HG03520 (cell line): ENCODE measurements at regions not wholly inside any gene's neighbourhood (a gene's known extent, or its start where the extent isn't known, plus 50 kb on each side); places are given as distances from the start of the nearest gene placed in this dataset.

Source experiments
- ATAC-seq: cut with Tn5 transposase; IDR thresholded peaks from one replicate; pipeline ENCODE4 v1.9.1; 2021; ENCODE audit warnings: mild to moderate bottlenecking, moderate library complexity; ENCODE audit not compliant: unreplicated experiment

DNA sequence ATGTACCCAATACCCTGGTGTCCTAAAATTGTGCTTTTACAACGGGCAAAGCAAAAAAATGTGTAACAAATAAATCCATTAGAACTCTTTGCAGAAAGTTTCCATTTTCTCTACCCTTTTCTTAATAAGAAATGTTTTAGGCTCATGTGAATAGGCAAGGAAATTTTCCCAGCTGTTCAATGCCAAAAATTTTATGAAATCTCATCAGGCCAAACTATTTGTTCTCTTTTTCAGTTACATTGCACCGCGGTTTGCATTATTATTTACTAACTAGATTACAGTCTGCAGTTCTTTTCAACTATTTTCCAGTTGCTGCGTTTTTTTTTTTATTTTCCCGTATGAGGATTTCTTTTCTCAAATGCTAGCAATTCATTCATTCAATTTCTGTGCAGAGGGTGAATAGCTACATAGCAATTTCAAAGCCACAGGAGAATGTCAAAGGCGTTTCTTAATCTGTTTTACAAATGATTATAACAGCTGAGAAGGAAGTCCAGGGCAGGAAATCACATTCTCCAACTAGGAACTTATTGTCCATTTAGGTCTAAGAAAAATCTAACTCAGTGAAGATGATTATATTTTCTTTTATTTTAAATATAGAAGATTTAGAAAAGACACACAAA, 367.5 kb upstream of the MMADHC start:
- ATAC-seq, result no peak

DNA sequence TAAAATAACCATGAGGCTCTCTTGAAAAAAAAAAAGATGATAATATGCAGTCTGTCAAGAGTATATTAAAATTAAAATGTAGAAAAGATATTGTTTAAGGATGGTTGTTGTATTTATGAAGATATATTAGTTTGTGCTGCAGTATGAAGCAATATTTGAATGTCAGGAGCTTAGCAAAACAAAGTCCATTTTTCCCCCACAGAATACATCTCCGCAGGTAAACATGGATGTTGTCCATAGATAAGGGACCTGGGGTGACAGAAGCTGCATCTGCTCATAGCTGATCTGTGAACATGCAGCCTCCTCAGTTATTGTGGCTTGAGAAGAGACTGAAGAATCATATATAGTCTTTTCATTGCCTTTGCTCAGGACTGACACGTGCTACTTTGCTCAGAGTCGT, 366.1 kb upstream of the MMADHC start:
- no peak for ATAC-seq

DNA sequence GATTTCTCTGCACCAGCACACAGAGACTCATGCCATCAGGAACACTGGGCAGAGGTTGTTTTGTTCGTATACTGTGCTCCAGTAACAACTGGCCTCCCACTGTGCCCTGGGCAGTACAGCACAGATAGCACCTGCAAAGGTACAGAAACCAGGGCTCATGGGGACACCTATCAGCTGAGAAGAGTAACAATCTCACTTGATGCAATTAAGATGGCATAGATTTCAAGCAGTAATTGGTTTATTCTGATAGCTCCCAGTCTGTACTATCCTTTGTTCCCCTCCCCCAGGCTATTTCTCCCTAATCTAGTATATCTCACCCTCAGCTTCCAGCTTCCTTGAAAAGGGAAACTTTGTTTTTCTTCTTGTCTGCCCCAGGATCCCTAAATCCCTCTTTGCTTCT, 343.9 kb upstream of the MMADHC start:
- ATAC-seq, result no peak

DNA sequence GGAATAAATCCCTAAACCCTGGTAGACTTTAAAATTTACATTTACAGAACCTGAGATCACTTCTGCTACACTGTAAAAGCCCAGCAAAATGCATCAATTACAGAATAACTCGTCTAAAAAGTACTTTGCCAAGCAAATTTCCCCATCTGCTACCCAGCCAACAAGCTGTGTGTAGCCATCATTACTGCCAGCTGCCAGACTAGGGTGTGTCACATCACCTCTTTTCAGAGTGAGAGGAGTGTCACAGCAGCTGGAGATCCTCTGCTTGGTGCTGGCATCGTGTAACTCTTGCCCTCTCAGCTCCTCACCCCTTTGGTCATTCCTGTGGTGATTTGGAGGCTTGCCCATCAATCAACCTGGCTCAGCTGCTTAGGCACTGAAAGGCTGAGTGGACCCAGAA, 340.4 kb upstream of the MMADHC start:
- no peak for ATAC-seq

DNA sequence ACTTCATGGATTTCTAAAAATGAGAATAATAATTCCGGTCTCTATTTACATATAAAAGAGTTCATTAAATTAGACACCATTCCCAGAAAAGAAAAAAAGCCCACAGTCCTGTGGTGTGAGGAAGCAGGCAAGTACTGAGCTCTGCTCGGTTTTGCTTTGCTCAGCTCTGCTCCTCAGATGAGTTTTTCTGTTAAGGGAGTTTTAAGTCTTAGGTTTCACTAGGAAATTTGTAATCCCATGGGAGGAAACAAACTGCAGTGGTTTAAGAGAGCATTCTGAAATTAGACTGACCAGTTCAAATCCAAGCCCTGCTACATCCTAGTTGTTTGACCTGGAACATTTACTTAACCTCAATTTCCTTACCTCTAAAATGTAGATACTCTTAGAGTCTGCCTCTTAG, 338.6 kb upstream of the MMADHC start:
- no peak for ATAC-seq

DNA sequence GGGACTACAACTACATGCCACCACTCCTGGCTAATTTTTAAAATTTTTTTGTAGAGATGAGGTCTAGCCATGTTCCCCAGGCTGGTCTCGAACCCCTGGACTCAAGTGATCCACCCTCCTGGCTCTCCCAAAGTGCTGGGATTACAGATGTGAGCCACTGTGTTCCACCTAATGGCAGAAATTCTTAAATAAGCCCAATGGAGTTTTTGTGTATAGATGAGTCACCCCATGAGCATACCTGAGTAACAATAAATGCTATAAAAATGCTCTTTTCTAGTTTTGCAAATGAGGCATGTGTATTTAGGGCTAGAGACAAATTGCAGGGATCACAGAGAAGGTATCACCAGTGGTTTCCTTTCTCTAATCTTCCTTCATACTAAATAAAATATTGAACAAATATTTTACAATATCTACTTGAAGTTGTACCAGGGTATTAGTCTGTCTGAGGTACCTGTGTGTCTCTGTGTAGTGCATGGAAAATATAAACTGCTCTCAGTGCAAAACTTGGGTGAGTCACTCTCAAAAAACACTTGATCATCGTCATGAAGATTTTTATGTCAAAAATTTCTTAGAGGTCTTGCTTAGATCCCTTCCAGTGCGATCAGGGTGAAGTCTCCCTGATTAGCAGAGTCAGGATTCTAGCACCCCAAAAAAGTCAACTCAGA, 337.1 kb upstream of the MMADHC start:
- ATAC-seq, result no peak

DNA sequence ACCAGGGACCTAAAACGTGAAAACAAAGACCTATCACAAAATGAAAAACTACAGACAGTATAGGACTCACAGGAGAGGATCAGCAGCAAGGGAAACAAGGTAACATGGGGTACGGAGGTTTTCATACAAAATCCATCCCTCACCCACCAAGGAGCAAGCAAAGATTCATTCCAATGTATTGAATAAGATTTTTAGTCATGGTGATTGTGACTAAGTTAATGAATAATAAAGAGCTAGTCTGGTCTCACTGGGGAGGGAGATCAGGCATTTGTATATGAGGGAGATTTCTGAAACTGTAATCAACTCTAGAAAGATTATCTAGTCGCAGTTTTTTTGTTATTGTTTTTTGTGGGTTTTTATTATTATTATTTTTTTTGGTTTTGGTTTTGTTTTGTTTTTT, 336.5 kb upstream of the MMADHC start:
- no peak for ATAC-seq

DNA sequence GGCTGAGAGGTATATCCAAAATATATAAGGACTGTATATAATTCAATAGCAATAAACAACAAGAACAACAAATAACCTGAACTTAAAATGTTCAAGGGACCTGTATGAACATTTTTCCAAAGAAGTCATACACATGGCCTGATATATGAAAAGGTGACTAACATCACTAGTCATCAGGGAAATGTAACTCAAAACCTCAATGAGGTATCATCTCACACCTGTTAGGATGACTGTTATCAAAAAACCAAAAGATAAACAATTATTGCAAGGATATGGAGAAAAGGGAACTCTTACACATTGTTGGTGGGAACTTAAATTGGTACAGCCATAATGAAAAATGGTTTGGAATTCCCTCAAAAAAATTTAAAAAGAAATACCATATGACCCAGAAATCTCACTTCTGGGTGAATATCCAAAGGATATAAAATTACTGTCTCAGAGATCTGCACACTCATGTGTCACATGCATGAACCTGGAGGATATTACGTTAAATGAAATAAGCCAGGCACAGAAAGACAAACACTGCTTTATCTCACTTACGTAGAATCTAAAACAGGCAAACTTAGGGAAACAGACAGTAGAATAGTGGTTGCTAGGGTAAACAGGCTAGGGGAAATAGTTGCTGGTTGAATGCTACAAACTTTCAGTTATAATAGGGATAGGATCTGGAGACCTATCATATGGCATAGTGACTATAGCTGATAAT, 334.5 kb upstream of the MMADHC start:
- no peak for ATAC-seq

DNA sequence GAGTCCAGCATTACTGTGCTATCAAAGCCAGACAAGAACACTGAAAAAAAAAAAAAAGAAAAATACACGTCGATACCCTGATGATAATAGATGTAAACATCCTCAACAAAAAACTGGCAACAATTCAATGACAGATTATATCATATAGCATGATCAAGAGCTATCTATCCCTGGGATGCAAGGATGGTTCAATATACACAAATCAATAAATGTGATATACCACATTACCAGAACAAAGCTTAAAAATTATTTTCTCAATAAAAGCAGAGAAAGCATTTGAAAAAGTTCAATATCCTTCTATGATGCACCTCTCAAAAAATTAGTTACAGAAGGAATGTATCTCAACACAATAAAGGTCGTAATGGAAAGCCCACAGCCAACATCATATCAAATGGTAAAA, 332.8 kb upstream of the MMADHC start:
- no peak for ATAC-seq

DNA sequence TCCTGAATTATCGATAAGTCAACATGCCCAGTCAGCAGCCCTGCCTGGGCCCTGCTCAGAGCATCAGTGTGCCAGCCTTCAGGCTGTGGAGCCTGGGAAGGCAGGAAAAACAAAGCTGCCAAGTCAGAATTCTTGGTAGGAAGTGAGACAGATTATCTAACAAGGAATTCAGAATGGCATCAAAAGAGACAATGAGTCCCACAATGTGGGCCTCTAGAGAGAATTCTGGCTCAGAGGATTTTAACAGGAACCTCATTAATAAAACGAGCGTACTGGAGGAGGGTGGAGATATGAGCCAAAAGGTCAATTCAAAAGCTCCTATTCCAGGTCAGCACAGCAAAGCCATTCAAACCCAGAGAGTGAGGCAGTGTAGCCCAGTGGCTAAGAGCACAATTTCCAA, 327.6 kb upstream of the MMADHC start:
- no peak for ATAC-seq

DNA sequence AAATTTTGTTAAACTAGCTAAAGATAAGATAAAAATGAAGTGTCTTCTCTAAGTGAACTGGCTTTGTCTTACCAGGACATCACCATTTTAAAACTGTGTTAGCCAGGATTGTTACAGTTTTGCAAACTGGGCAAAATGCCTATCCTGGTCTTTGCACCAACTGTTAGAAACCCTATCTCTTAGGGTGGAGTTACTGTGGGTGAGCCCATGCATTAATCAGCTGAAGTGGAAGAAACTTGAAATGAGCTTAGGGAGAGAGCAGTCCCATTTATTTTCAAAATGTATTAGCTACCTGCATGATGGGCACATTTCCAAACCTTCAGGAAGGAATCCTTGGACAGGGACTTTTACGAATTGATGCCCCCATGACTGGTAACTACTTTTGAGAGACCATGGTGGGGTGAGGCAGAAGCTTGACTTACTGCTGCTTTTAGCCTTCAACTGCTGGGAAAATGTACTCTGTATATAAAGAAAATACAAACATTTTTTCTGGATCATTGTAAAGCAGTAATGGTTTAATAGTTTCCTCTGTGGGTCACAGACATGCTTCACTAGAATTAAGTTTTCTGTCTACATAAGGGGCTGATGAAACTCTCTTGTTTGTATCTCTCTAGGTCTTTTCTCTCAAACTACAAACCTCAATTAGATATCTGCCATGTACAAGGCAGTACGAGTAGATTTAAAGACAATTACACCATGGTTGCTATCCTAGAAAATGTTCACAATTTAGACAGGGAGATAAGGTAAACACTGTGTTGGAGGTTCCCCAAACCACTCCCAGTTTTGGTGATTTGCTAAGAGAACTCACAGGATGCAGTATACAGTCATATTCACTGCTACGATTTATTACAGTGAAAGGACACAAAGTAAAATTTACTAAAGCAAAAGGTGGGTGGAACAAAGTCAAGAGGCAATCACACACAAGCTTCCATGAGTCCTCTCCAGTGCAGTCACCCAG, 321.4 kb upstream of the MMADHC start:
- ATAC-seq, result no peak

DNA sequence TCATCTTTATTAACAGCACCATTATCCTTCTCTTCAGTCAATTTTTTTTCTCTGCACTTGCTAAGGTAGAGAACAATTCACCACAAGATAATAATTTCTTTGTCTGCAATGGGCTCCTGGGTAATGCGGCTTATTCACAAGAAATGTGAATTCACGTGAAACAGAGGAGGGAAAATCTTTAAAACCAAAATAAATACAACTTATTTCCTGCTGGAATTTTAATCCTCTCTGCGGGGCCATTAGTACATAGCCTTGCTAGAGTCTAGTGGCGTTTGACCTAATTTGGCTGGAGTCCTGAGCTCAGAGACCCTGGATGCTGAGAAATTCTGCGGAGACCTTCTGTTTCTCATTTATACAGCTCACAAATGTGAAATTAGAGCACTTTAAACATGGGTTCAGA, 319.3 kb upstream of the MMADHC start:
- no peak for ATAC-seq

DNA sequence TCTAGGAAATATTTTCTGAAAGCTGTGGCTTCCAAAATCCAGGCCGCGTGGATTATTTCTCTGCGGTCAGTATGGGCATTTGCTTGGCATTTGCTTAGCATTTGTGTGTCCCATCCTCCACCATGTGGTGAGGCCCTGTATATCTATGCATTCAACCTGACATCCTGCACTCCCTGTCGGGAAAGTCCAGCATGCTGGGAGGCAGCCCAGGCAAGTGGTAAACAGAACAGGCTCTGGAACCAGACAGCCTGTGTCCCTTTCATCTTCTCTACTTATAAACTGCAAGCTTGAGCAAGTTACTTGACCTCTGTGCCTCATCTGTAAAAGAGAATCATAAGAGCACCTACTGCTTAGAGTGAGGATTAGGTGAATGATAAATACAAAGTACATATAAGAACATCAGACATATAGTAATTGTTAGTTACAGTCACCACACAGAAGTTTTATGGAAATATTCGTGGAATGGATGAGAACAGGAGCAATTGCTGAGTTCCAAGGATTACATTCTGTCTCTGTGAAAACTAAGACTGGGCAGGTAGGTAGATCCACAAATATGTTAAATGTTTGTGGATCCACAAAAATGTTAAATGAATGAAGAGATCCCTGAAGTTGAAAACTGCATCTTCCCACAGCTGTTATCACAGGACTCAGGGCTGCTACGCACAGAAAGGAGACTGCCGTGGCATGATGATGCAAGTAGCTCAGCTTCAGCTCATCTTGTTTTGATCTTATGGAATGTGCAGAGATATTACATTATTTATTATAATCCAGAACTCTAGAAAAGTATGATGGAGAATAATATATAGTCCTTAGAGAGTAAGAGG, 317.0 kb upstream of the MMADHC start:
- no peak for ATAC-seq

DNA sequence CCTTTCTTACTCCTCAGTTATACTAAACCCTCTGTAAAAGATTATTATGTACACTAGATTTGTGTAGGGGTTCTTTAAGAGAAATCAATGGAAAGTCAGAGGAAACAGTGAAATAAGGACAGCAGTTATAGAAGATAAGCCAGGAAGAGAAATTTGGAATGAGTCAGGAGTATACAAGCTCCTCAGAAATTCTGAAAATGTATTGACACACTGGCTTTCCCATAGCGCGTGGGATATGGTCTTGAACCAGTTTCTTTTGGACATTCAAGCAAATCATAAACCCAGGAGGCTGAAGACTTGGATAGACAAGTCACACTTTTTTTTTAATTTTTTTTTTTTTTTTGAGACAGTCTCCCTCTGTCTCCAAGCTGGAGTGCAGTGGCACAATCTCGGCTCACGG, 316.1 kb upstream of the MMADHC start:
- ATAC-seq, result no peak

DNA sequence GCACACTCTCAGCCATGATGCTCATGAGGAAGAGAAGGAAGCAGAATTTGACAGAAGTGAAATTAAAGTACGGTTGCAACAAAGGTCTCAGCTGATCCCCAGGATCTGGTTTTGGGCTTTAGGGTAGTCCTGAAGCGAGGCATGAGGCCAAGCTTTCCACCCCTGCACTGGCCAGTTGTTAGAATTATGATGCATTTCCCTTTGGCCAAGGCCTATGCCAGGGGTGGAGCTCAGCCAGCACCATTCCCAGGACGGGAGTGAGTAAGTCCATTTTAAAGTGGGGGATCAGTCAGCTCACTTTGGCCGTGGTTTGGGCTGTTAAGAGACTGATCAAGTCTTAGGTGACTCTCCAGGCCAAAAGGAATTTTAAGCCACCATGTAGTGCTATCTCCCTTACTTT, 314.5 kb upstream of the MMADHC start:
- ATAC-seq, result no peak

DNA sequence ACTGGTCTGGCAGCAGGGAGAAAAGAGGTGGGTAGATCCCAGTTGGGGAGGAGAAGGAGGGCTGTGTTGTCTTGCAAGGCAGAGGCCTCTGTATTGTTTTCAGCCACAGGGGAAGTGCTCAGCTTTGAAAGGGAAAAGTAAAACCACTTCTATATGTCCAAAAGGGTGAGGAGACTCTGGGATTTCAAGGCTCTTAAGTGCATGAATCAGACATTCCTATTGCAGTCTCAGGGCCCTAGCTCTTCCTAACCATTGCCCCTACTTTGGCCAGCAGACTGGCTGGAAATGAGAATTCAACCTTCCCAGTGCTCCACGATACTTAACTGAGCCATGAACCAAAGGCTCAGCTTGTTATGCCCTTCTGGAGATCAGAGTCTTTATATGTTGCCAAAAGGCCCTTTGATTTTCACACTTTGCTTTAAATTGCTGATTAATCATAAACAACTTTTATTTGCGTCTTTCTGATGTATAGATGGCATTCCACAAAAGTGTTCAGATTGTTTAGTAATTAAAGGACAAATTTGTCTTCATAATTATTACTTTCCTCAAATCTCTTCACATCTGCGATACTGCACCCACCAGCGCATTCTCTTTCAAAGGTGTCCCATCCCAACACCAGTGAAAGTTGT, 313.8 kb upstream of the MMADHC start:
- no peak for ATAC-seq

DNA sequence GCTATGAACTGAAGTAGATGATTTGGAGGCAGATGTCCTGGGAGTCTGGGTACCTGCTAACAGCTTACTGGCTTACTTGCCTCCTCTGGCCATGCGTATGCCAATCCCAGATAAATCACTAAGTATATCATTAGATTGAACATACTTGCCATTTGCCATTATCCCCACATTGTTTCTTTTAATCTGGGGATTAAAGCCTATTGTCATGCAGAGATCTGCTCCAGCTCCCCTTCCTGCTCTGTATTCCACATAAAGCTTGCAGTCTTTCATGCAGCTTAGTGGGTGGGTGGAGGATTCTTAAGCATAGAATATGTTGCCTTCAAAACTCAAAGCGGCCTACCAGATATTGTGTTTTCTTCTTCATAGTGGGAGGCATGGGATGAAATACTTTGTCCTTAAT, 311.8 kb upstream of the MMADHC start:
- ATAC-seq, result no peak

DNA sequence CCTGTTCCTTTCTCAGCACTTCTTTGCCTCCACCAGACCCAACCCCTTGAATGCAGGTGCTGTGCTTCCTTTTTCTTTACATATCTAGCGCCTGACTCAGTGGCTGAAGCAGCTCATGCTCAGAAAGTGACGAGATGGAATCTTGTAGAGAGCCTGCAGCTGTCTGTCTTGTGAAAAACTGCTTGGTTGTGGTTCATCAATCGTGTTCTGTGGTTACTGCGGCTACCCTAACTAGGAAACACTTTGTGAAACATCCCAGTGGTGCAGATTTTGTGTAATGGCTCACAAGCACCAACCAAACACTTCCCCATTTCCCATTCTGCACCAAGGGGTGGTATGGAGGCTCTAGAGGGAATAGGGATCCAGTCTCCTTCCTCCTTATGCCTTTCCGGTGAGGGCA, 307.2 kb upstream of the MMADHC start:
- ATAC-seq, result no peak

DNA sequence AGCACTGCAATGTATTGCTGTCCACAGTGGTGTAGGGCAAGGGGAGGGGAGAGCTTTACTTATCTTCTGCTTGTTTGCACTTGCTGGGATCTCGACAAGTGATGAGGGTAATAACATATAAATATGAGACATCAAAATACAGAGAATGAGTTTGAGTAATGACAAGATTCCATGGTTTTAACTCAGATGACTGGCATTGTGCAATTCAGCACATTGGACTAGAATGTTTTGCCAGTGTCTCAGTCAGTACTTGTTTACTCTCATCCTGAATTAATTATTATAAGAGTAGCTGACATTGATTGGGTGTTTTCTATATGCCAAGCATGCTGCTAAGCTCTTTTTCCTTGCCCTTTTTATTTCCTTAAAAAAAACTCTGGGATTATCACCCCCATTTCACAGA, 306.7 kb upstream of the MMADHC start:
- ATAC-seq, result no peak

DNA sequence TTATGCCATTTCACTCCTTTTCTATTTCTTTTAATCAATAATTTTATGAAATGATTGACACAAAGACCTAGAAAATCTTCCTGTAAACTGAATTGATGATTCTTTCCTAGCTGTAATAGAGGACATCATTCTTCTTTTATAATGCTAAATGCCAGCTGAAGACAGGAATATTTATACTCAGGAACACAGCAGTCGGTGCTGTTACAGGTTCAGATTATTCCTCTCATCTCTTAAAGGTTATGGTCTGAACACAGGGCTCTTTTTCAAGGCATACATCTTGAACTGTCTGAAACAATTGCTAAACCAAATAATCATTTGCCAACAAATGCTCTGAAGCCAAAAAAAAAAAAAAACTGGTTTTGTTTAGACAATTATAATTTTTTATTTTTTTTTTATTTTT, 305.0 kb upstream of the MMADHC start:
- no peak for ATAC-seq
